Esophagus muscularis mucosa (tissue), 4 donors: ENCODE measurements at regions not wholly inside any gene's neighbourhood (a gene's known extent, or its start where the extent isn't known, plus 50 kb on each side); places are given as distances from the start of the nearest gene placed in this dataset.

ENCODE experiments used
- DNase-seq: peaks from one replicate; pipeline ENCODE4 v3.0.0-alpha.2; 2017; ENCODE audit errors: extremely low spot score
- H3K27ac ChIP-seq, 4 donors: fragments of 200-600 bp; sonication (generic); replicated peaks in 1 of 4; 1 replicate in 3 of 4; 2 replicates in 1 of 4; pipeline ENCODE4 v1.5.1; 2016 to 2019; ENCODE audit warnings: mild to moderate bottlenecking in 1 of 4
- H3K27me3 ChIP-seq, 4 donors: fragments of 200-600 bp; sonication (generic); one replicate each; pipeline versions ENCODE4 v1.5.1 to v1.6.0; 2016 to 2019
- H3K36me3 ChIP-seq, 4 donors: fragments of 200-600 bp; sonication (generic); one replicate each; pipeline ENCODE4 v1.5.1; 2016 to 2019
- H3K4me1 ChIP-seq, 4 donors: fragments of 200-600 bp; sonication (generic); one replicate each; pipeline ENCODE4 v1.5.1; 2016 to 2019
- H3K4me3 ChIP-seq, 4 donors: fragments of 200-600 bp; sonication (generic); 1 replicate in 2 of 4; 2 replicates in 2 of 4; pipeline ENCODE4 v1.5.1; 2016 to 2019; ENCODE audit warnings: mild to moderate bottlenecking in 4 of 4, moderate library complexity in 1 of 4
- H3K9me3 ChIP-seq, 4 donors: fragments of 200-600 bp; sonication (generic); 1 replicate in 3 of 4; 2 replicates in 1 of 4; pipeline ENCODE4 v1.5.1; 2016 to 2019
- EP300 ChIP-seq: sonication (generic); formaldehyde crosslinking; IDR thresholded peaks from one replicate; pipeline ENCODE4 v1.6.1; 2017; ENCODE audit warnings: antibody characterized with exemption
- POLR2A ChIP-seq: fragments of 450-650 bp; IDR thresholded peaks from one replicate; pipeline ENCODE4 v1.6.1; 2017; ENCODE audit warnings: antibody characterized with exemption, moderate library complexity, mild to moderate bottlenecking, low read depth
- POLR2AphosphoS5 ChIP-seq, 2 donors: sonication (generic); formaldehyde crosslinking; IDR thresholded peaks; one replicate each; pipeline ENCODE4 v1.6.1; 2017; ENCODE audit warnings: antibody characterized with exemption in 2 of 2
- WGBS: methylation state at CpG from one replicate; pipeline ENCODE4 v1.1.5; 2018; 5-methylcytosine and 5-hydroxymethylcytosine counted together
- intact Hi-C: fragments of 100-400 bp; cut with DNase I; formaldehyde crosslinking; loops from one replicate; pipeline ENCODE4 v1.15.1; 2023
- TF ChIP-seq, protein P1 (sequence below), 3 experiments: fragments of 200-600 bp in 2 of 3; fragments of 450-650 bp in 1 of 3; sonication (generic) in 2 of 3; IDR thresholded peaks; one replicate each; pipeline ENCODE4 v1.5.1; 2017 to 2019; ENCODE audit warnings: antibody characterized with exemption in 3 of 3, mild to moderate bottlenecking in 2 of 3, moderate library complexity in 1 of 3

DNA sequence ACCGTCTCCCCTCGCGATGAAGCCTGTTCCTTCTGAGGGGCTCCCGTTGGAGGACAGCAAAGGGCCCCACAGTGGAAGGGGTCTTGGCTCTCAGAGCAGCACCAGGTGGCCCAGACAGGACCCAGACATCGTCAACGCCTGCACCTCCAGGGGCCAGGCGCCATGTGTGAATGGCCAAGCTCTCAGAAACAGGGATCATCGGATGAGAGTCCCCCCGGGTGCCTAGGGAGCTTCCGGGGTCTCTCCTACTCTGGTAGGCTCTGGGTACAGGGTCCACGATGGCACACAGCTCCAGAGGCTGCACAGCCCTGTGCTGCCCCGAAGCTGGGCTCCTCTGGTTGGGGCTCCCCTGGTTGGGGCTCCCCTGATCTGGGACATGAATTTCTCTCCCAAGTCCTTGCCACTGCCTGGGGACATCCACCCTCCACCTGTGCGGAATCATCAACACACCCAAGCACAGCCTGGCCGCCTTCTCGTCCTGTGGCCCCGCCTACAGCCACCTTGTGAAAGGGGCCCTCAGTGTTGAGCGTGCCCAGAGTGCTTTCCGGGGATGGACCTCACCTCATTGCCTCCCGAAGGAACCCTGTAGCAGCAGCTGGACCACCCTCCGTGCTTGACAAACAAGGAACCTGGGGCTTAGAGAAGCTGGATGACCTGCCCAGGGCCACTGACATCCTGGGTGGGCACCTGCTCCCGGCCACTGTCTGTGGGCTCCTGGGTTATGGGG lies 929.0 kb downstream of the BRD1 start:
- WGBS, result 87% methylated on average over 7 of the region's 21 CpGs
- intact Hi-C loops, result no loop called here
- Histone ChIP-seq H3K4me3 (no peak overlapping the region), H3K9me3 (no peaks in the 10 kb centered on the region), H3K4me1 (no peaks in the 10 kb centered on the region), H3K27me3 (peaks cover 0 to 25% (median 0%) of the 10 kb centered on the region in 4 donors), H3K27ac (no peak overlapping the region), H3K36me3 (no peaks in the 10 kb centered on the region)
- peak; percentile 75 for DNase-seq
- TF ChIP-seq EP300 (no peak), POLR2A (no peak), POLR2AphosphoS5 (IDR thresholded peaks at IDR 0.05) (no peak)
- TF ChIP-seq, protein P1, sequence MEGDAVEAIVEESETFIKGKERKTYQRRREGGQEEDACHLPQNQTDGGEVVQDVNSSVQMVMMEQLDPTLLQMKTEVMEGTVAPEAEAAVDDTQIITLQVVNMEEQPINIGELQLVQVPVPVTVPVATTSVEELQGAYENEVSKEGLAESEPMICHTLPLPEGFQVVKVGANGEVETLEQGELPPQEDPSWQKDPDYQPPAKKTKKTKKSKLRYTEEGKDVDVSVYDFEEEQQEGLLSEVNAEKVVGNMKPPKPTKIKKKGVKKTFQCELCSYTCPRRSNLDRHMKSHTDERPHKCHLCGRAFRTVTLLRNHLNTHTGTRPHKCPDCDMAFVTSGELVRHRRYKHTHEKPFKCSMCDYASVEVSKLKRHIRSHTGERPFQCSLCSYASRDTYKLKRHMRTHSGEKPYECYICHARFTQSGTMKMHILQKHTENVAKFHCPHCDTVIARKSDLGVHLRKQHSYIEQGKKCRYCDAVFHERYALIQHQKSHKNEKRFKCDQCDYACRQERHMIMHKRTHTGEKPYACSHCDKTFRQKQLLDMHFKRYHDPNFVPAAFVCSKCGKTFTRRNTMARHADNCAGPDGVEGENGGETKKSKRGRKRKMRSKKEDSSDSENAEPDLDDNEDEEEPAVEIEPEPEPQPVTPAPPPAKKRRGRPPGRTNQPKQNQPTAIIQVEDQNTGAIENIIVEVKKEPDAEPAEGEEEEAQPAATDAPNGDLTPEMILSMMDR (IDR thresholded peaks at IDR 0.05), result no peak

- peak; percentile 82 for DNase-seq
- intact Hi-C loops, result no loop called here
- Histone ChIP-seq H3K27ac (no peak overlapping the region), H3K4me1 (no peaks in the 10 kb centered on the region), H3K9me3 (no peaks in the 10 kb centered on the region), H3K27me3 (peaks cover 0 to 31% (median 0%) of the 10 kb centered on the region in 4 donors), H3K4me3 (no peak overlapping the region), H3K36me3 (no peaks in the 10 kb centered on the region)
- WGBS, result 80% methylated on average over 7 of the region's 14 CpGs
- TF ChIP-seq POLR2A, result no peak
- TF ChIP-seq, protein P1 (IDR thresholded peaks at IDR 0.05), result no peak
- no peak for TF ChIP-seq POLR2AphosphoS5 (IDR thresholded peaks at IDR 0.05)
- TF ChIP-seq EP300, result no peak
Measured at GRCh38 chr22:48897645-48898370, 929.9 kb downstream of the BRD1 start.

- H3K4me1 ChIP-seq, result no peaks in the 10 kb centered on the region
- no peak overlapping the region for H3K4me3 ChIP-seq
- TF ChIP-seq POLR2AphosphoS5 (IDR thresholded peaks at IDR 0.05), result no peak
- TF ChIP-seq, protein P1 (IDR thresholded peaks at IDR 0.05), result no peak
- no peak for TF ChIP-seq EP300
- intact Hi-C loops, result no loop called here
- peaks cover 0 to 37% (median 0%) of the 10 kb centered on the region in 4 donors for H3K27me3 ChIP-seq
- H3K9me3 ChIP-seq, result peaks cover 0 to 1% (median 0%) of the 10 kb centered on the region in 4 donors
- WGBS, result 67% methylated on average over 24 of the region's 33 CpGs
- no peaks in the 10 kb centered on the region for H3K36me3 ChIP-seq
- no peak overlapping the region for H3K27ac ChIP-seq
- peak; percentile 88 for DNase-seq
Measured at GRCh38 chr22:48896766-48897644, 930.7 kb downstream of the BRD1 start.

DNA sequence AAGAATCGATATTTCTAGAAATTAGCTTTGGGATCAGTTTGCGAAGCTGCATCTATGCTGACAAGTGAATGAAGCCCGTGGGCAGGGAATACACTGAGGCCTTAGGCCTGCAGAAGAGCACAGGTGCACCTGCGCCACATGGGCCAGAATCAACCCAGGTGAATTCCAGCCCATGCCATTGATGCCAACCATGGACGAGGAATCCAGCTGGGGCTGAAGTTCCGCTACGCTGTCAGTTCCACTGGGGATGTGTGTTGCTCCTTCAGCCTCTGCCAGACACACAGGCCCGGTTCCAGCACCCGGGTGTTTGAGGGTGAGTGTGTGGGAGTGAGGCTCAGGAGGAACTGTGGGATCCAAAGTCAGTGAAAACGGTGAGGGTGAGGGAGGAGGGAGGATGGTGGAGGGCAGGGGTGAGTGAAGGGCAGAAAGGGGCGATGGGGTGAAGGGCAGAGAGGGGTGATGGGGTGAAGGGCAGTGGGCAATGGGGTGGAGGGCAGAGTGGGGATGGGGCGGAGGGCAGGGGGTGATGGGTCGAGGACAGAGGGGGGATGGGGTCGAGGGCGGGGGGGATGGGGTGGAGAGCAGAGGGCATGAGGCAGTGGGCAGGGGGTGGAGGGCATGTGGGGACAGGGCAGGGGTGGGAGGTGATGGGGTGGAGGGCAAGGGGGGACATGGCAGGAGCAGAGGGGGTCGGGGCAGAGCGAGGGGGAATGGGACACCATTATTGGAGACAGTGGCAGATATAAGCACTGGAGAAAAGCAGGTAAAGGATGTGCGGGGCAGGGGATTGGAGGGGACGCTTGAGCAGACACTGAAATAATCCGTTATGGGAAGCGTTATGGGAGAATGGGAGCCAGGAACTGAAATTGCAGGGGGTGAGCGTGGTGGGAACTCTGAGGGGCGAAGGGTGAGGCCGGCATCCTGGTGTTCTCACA lies 931.6 kb downstream of the BRD1 start:
- H3K4me3 ChIP-seq, result no peak overlapping the region
- peak; percentile 75 for DNase-seq
- TF ChIP-seq EP300, result no peak
- TF ChIP-seq, protein P1 (IDR thresholded peaks at IDR 0.05), result no peak
- peaks cover 0 to 10% (median 4%) of the 10 kb centered on the region in 4 donors for H3K9me3 ChIP-seq
- H3K4me1 ChIP-seq, result no peaks in the 10 kb centered on the region
- H3K36me3 ChIP-seq, result no peaks in the 10 kb centered on the region
- WGBS, result 85% methylated on average over 24 of the region's 24 CpGs
- H3K27me3 ChIP-seq, result peaks cover 0 to 45% (median 0%) of the 10 kb centered on the region in 4 donors
- intact Hi-C loops, result no loop called here
- no peak overlapping the region for H3K27ac ChIP-seq
